K562 (cell line): ENCODE measurements at regions not wholly inside any gene's neighbourhood (a gene's known extent, or its start where the extent isn't known, plus 50 kb on each side); places are given as distances from the start of the nearest gene placed in this dataset.

Source experiments
- ATAC-seq: fragments of 200-7000 bp; cut with Tn5 transposase; 3 replicates; pipeline ENCODE4 v1.9.1; 2020; ENCODE audit warnings: moderate library complexity
- BruUV-seq: library from RNA; stranded (reverse); fragments of 400-500 nt; replicated peaks from 2 replicates; lab custom pipeline; 2021; lab: Mats Ljungman, UMichigan
- CTCF ChIA-PET: fragments of 300-600 bp; formaldehyde crosslinking; extraction: SDS; loops from one replicate; lab custom pipeline; 2021; ENCODE audit warnings: low intra/inter-chr PET ratio; lab: Yijun Ruan, JAX
- POLR2A ChIA-PET: fragments of 300-600, 350-650 bp; sonication (Branson Sonifier 250); formaldehyde crosslinking; extraction: SDS; loops from one replicate; lab custom pipeline; 2021; ENCODE audit warnings: antibody characterized with exemption, inconsistent platforms; lab: Yijun Ruan, JAX
- DNase-seq, 4 experiments: peaks; one replicate each; pipeline versions ENCODE4 v3.0.0 to v3.0.0-alpha.2; 2011 to 2018; ENCODE audit warnings: low spot score in 3 of 4, mixed read lengths in 3 of 4; ENCODE audit errors: extremely low read depth in 1 of 4
- FAIRE-seq: peaks from 2 replicates; lab custom pipeline; 2011; peaks lifted over from hg19 to GRCh38; lab: Jason Lieb, UNC
- H2AFZ ChIP-seq: 2 replicates; pipeline ENCODE4 v1.6.0; 2011; ENCODE audit warnings: low read depth, low read length, control low read depth, inconsistent platforms
- H3K27ac ChIP-seq: fragments of 200-600 bp; 3 replicates; pipeline ENCODE4 v1.8.0; 2011; ENCODE audit warnings: low read depth, mild to moderate bottlenecking, control low read depth, inconsistent platforms, low read length, moderate library complexity, mixed read lengths; ENCODE audit errors: extremely low read depth
- H3K27me3 ChIP-seq, 2 experiments: fragments of 300-600 bp in 1 of 2; 2 replicates in 1 of 2; 3 replicates in 1 of 2; pipeline versions ENCODE4 v1.6.0 to v1.8.0; 2011; ENCODE audit warnings: inconsistent platforms in 2 of 2, low read length in 2 of 2, mild to moderate bottlenecking in 1 of 2, mixed read lengths in 1 of 2, moderate library complexity in 1 of 2; ENCODE audit not compliant: control insufficient read depth in 2 of 2, insufficient read depth in 2 of 2
- H3K36me3 ChIP-seq: fragments of 300-600 bp; 3 replicates; pipeline ENCODE4 v1.8.0; 2011; ENCODE audit warnings: mild to moderate bottlenecking, low read length, inconsistent platforms; ENCODE audit not compliant: control insufficient read depth, insufficient read depth
- H3K4me1 ChIP-seq, 2 experiments: fragments of 200-600 bp in 1 of 2; replicated peaks in 1 of 2; 2 replicates in 1 of 2; 3 replicates in 1 of 2; pipeline versions ENCODE4 v1.5.1 to v1.8.0; 2011; ENCODE audit warnings: inconsistent platforms in 2 of 2, low read length in 2 of 2, mild to moderate bottlenecking in 1 of 2, mixed read lengths in 1 of 2, moderate library complexity in 1 of 2; ENCODE audit not compliant: control insufficient read depth in 2 of 2, insufficient read depth in 2 of 2
- H3K4me2 ChIP-seq: 2 replicates; pipeline ENCODE4 v1.6.1; 2011; ENCODE audit warnings: low read length, control low read depth, inconsistent platforms, mixed read lengths; ENCODE audit not compliant: insufficient read depth
- H3K4me3 ChIP-seq: fragments of 200-600 bp; sonication (generic), shearing (Covaris generic); 2 replicates; pipeline ENCODE4 v1.5.1; 2016; ENCODE audit warnings: control low read depth, inconsistent platforms
- H3K79me2 ChIP-seq: fragments of 200-600 bp; 3 replicates; pipeline ENCODE4 v1.8.0; 2011; ENCODE audit warnings: low read length, inconsistent platforms; ENCODE audit not compliant: control insufficient read depth, insufficient read depth
- H3K9ac ChIP-seq, 2 experiments: 2 replicates each; pipeline versions ENCODE4 v1.6.0 to v1.6.1; 2011; ENCODE audit warnings: low read depth in 2 of 2, low read length in 2 of 2, control low read depth in 1 of 2, inconsistent platforms in 1 of 2, mild to moderate bottlenecking in 1 of 2, mixed read lengths in 1 of 2; ENCODE audit not compliant: insufficient read depth in 1 of 2
- H3K9me1 ChIP-seq: one replicate; pipeline ENCODE4 v1.6.0; 2011; ENCODE audit warnings: inconsistent platforms, mild to moderate bottlenecking, low read length, moderate library complexity; ENCODE audit not compliant: control insufficient read depth, insufficient read depth
- H3K9me3 ChIP-seq: replicated peaks from 2 replicates; pipeline ENCODE4 v1.5.1; 2011; ENCODE audit warnings: low read depth, low read length, inconsistent platforms; ENCODE audit not compliant: control insufficient read depth, insufficient read depth
- H4K20me1 ChIP-seq: replicated peaks from 2 replicates; pipeline ENCODE4 v1.6.1; 2011; ENCODE audit warnings: low read length, inconsistent platforms, mixed read lengths; ENCODE audit not compliant: control insufficient read depth, insufficient read depth
- CREB5 ChIP-seq: fragments of 250-450 bp; sonication (Bioruptor Pico); IDR thresholded peaks from 2 replicates; pipeline ENCODE4 v1.5.0; 2020; ENCODE audit warnings: mild to moderate bottlenecking
- CTCFL ChIP-seq: IDR thresholded peaks from 2 replicates; pipeline ENCODE4 v1.6.1; 2011; ENCODE audit warnings: borderline replicate concordance, low read depth, mild to moderate bottlenecking, moderate library complexity, low read length; ENCODE audit not compliant: insufficient read depth, poor library complexity, severe bottlenecking
- MTF1 ChIP-seq: fragments of 250-450 bp; sonication (Bioruptor Pico); IDR thresholded peaks from 2 replicates; pipeline ENCODE4 v1.9.0; 2021; ENCODE audit warnings: moderate library complexity, mild to moderate bottlenecking, inconsistent platforms, borderline replicate concordance
- NFXL1 ChIP-seq: fragments of 450-650 bp; formaldehyde crosslinking; IDR thresholded peaks from 2 replicates; pipeline ENCODE4 v1.4.0; 2021; ENCODE audit warnings: mild to moderate bottlenecking
- NR3C1 ChIP-seq: sonication (generic); formaldehyde crosslinking; IDR thresholded peaks from 2 replicates; pipeline ENCODE4 v1.8.1; 2022; ENCODE audit warnings: missing genetic modification reagents
- SMAD2 ChIP-seq: fragments of 150-350 bp; IDR thresholded peaks from 2 replicates; pipeline ENCODE4 v1.6.1; 2014; ENCODE audit warnings: low read depth, mild to moderate bottlenecking, low read length
- TAF1 ChIP-seq: IDR thresholded peaks from 2 replicates; pipeline ENCODE4 v1.6.1; 2011; ENCODE audit warnings: mild to moderate bottlenecking, low read length, moderate library complexity; ENCODE audit not compliant: insufficient read depth, control insufficient read depth, severe bottlenecking; ENCODE audit errors: extremely low read depth
- ZNF316 ChIP-seq: fragments of 450-650 bp; IDR thresholded peaks from 2 replicates; pipeline ENCODE4 v1.6.1; 2016
- ZNF507 ChIP-seq: conservative IDR thresholded peaks from 2 replicates; pipeline ENCODE4 v1.6.1; 2017; ENCODE audit warnings: missing genetic modification characterization, missing compliant biosample characterization
- ZNF551 ChIP-seq: fragments of 250-450 bp; sonication (Bioruptor Pico); IDR thresholded peaks from 2 replicates; pipeline ENCODE4 v1.5.0; 2021; ENCODE audit warnings: mild to moderate bottlenecking, moderate library complexity
- WGBS: fragments of 100-300 bp; shearing (Covaris generic); methylation state at CpG from one replicate; pipeline ENCODE4 v1.1.6; 2016; ENCODE audit warnings: low coverage, mixed read lengths; ENCODE audit not compliant: insufficient coverage; ENCODE audit errors: missing lambda C conversion rate; 5-methylcytosine and 5-hydroxymethylcytosine counted together
- in situ Hi-C: fragments of 300-500 bp; cut with MboI; formaldehyde crosslinking; loops from 4 replicates; pipeline ENCODE4 v1.15.0; 2018; ENCODE audit warnings: inconsistent platforms, mixed read lengths
- intact Hi-C: fragments of 100-400 bp; cut with micrococcal nuclease; formaldehyde crosslinking; loops from 2 replicates; pipeline ENCODE4 v1.14.2; 2022

GRCh38 chr20:55140631-55141030, 665.2 kb downstream of the DOK5 start:
- Histone ChIP-seq H3K27ac (no peak overlapping the region), H3K4me1 (no peaks in the 10 kb centered on the region), H3K36me3 (no peaks in the 10 kb centered on the region), H3K27me3 (no peaks in the 10 kb centered on the region), H4K20me1 (no peaks in the 10 kb centered on the region), H3K79me2 (no peaks in the 10 kb centered on the region), H3K4me2 (no peak overlapping the region), H3K9ac (no peak overlapping the region), H3K9me3 (no peaks in the 10 kb centered on the region), H2AFZ (no peak overlapping the region), H3K9me1 (no peaks in the 10 kb centered on the region), H3K4me3 (no peak overlapping the region)
- BruUV-seq = no TSS peak
- DNase-seq (no peak), FAIRE-seq (no peak), ATAC-seq (no peak)
- intact Hi-C loops = no loop called here
- no peak for TF ChIP-seq MTF1 (CRISPR knock-in tag)
- no peak for TF ChIP-seq TAF1
- TF ChIP-seq ZNF316 = no peak
- no peak for TF ChIP-seq NFXL1
- no peak for TF ChIP-seq NR3C1
- TF ChIP-seq CREB5 (CRISPR knock-in tag) = no peak
- no peak for TF ChIP-seq ZNF551 (CRISPR knock-in tag)
- no peak for TF ChIP-seq SMAD2
- no peak for TF ChIP-seq ZNF507 (tag)
- no peak for TF ChIP-seq CTCFL
- POLR2A ChIA-PET = interaction anchor here (0.6 kb wide), 1 partner anchor 1245 kb away, joined by 3 read pairs; no protein-coding TSS in a partner anchor
- in situ Hi-C loops = no loop called here
- CTCF ChIA-PET = no interaction called here
- WGBS = 0% methylated on average over 3 of the region's 3 CpGs
